Stimulated activated CD8-positive, alpha-beta memory T cell treated with anti-CD3 and anti-CD28 coated beads, Interleukin-7, amount 100 ng/mL, for 4 hours (primary cell): ENCODE measurements at regions not wholly inside any gene's neighbourhood (a gene's known extent, or its start where the extent isn't known, plus 50 kb on each side); places are given as distances from the start of the nearest gene placed in this dataset.

Experiments used
- DNase-seq, 2 donors: peaks; one replicate each; pipeline ENCODE4 v3.0.0-alpha.2; 2020; ENCODE audit warnings: low read depth in 2 of 2

- DNase-seq: no peak
These were observed 496.5 kb downstream of the FSCB start for GRCh38 chr14:44010595-44010994.

GRCh38 chr14:44010071-44010470 is 497.0 kb downstream of the FSCB start:
- no peak for DNase-seq

- no peak for DNase-seq
These were observed 497.4 kb downstream of the FSCB start for GRCh38 chr14:44009642-44010041.

- no peak for DNase-seq
These were observed 518.1 kb downstream of the FSCB start for GRCh38 chr14:43988989-43989388.

DNA sequence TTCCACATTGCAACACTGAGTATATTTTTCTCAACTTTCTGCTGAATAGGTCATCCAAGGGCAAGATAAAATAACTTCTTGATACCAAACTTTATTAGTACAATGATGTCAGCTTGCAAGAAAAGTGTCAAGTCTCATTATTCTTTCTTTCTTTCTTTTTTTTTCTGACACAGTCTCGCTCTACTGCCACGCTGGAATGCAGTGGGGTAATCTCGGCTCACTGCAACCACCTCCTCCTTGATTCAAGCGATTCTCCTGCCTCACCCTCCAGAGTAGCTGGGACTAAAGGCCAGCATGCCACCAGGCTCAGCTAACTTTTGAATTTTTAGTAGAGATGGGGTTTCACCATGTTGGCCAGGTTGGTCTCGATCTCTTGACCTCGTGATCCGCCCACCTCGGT is 523.4 kb downstream of the FSCB start:
- DNase-seq: no peak

GRCh38 chr14:43981135-43981768 is 525.8 kb downstream of the FSCB start:
- DNase-seq: no peak

DNA sequence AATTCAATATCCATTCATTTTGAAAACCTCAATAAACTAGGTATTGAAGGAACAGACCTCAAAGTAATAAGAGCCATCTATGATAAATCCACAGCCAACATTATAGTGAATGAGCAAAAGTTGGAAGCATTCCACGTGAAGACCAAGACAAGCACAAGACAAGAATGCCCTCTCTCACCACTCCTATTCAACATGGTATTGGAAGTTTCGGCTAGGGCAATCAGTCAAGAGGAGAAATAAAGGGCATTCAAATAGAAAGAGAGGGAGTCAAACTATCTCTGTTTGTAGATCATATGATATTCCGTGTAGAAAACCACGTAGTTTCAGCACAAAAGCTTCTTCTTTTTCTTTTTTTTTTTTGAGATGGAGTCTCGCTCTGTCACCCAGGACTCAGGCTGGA is 550.3 kb downstream of the FSCB start:
- DNase-seq: no peak

- DNase-seq: no peak
These were observed 557.7 kb downstream of the FSCB start for GRCh38 chr14:43949400-43949799.

DNA sequence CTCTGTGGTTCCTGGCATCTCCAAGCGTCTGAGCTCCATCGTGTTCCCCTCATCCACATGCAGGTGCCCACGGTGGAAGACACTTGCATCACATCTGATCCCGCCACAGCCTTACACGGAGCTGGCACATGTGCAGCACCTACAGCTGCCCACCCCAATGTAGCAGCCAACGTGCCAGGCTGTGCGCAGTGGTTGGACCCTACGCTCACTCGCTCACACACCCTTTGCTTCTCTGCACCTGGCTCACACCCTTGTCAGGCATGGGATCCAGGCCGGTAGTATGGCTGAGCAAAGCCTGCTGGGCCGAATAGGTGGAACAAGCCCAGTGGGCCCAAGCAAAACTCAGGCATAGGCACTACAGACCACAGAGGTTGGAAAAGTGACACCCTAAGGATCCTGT is 567.2 kb downstream of the FSCB start:
- DNase-seq: no peak

DNA sequence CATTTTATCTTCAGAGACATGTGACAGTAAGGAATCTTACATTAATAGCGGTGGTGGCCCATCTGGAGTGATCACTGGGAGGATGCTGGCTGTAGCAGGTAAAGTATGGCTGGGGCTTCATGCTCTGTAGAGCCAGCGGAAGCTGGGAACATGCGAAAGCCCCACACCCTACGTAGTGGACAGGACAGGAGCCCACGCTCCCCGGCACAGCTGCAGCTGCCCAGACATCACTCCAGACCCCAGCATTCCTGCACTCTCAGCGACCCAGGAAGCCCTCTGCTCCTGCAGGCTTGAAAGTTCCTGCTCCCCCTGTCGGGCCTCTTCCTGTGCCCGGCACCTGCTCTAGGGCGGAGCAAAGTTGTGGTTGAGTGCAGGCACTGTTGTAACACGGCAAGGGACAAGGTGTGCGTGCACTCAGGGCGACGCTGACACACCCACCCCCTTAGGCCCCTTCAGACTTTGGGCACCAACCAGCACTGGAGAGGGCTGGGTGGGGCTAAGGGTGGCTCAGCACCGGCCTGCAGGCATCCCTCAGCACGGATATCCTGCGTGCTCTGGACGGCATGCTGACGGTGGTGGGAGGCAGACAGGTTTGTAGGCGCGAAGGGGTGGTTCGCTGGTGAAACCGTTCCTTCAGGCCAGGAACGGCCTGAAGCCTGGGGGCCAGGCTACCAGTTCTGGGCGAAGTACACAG is 568.3 kb downstream of the FSCB start:
- DNase-seq: no peak

GRCh38 chr14:43937001-43937400 is 570.1 kb downstream of the FSCB start:
- no peak for DNase-seq

DNA sequence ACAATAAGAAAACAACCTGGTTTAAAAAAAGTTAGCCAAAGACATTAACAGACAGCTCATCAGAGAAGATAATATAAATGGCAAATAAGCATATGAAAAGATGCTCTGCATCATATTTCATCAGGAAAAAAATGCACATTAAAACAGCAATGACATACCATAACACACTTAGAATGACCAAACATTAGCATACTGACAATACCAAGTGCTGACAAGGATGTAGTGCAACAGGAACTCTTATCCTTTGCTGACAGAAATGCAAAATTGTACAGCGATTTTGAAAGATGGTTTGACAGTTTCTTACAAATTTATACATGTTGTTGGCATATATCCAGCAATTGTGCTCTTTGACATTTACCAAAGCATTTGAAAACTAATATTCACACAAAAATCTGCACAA is 573.0 kb downstream of the FSCB start:
- DNase-seq: no peak

- DNase-seq: no peak
These were observed 592.9 kb downstream of the FSCB start for GRCh38 chr14:43914041-43914693.

GRCh38 chr14:43903209-43903608 is 603.9 kb downstream of the FSCB start:
- no peak for DNase-seq

- DNase-seq: no peak
These were observed 605.0 kb downstream of the FSCB start for GRCh38 chr14:43901911-43902673.

GRCh38 chr14:43900173-43900655 is 606.9 kb downstream of the FSCB start:
- no peak for DNase-seq

DNA sequence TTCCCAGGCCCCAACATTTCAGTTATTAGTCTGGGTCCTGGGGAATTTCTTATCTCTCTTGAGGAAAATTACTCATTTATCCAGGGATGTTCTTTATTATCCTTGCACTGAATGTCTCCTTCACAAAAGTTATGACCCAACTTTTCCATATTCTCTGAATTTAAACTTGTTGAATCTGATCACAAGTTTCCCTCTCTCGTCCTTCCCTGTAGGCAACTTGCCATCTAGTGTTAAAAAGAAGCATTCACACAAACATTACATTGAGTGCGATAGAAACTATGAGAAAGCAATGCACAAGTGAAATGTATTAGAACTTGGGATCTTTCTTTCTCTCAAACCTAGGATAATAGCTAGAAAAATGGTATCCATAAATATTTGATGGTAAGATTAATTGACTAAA is 608.4 kb downstream of the FSCB start:
- DNase-seq: no peak

DNA sequence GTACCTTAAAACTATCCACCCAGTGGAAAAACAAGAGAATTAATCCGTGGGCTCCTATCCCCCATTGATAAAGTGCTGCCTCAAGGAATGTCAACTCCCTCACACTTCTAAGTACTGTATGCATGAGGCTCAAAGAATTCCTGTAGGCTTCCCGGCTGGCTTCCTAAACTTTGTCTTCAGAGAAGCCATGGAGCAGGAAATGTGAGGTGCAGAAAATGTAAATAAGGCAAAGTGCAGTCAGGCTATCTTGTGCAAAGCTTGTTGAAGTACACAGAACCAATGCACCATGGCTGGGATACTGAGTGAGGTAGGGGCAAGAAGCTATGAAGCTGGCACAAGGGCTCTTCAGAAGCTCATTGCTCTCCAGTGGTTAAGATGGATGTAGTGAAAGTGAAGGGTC is 611.0 kb downstream of the FSCB start:
- no peak for DNase-seq

- no peak for DNase-seq
These were observed 612.5 kb downstream of the FSCB start for GRCh38 chr14:43894534-43894933.

DNA sequence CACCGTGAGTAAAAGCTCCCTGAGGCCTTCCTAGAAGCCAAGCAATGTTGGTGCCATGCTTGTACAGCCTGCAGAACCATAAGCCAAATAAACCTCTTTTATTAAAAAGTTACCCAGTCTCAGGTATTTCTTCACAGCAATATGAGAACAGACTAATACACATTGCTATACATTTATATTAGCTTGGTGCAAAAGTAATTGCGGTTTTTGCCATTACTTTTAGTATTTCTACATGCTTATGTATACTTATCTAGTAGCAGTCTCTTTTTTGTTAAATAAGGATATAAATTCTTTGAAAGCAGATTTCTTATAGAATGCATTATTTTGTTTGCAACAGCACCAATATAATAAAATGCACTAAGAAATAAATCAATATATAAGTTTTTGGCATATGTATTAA is 619.6 kb downstream of the FSCB start:
- DNase-seq: no peak

DNA sequence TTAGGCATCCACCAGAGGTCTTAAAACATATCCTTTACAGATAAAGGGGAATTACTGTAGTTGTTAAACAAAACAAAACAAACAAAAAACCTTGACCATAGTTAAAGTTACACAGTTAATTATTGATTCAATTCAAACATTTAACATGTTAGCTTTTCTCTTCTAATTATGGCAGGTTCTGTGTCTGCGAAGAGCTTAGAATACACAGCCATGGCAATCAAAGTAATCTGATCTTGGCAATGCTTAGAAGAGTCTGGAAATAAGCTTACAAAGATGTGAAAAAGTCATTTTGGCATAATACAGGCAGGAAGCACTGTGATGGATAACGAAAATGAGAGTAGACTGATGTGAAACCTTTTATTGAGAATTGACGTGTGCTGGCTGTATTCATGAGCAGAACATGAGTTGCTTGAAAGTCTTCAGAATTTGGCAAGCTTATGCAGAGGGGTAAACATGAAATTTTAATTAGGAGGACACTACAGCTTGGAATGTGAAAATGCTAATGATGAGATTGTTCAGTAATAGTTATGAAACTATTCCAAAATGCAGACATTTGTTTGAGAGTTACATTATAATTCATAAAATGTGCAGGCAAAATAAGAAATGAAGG is 629.6 kb downstream of the FSCB start:
- DNase-seq: no peak
